Hematopoietic multipotent progenitor cell treated with erythropoietin and hydrocortisone succinate and interleukin-3 and kit ligand, for 8 days (in vitro differentiated cells): ENCODE measurements at regions not wholly inside any gene's neighbourhood (a gene's known extent, or its start where the extent isn't known, plus 50 kb on each side); places are given as distances from the start of the nearest gene placed in this dataset.
A peak's percentile ranks its signal among the peaks of the same experiment; 100 is the strongest.
"Not testable (repeated sequence)": the region's sequence is repeated elsewhere in the genome, so short reads cannot be mapped to it uniquely, and the experiment has no call there.

Experiments
- DNase-seq: peaks from one replicate; pipeline ENCODE4 v3.0.0-alpha.2; 2015

- no peak for DNase-seq
These were observed 161.7 kb downstream of the SMARCA1 start for GRCh38 chrX:129361576-129361975.

- peak; percentile 49 for DNase-seq
These were observed 163.1 kb downstream of the SMARCA1 start for GRCh38 chrX:129360175-129360574.

GRCh38 chrX:129359269-129359668 lies 164.0 kb downstream of the SMARCA1 start:
- no peak for DNase-seq

- DNase-seq = not testable (repeated sequence)
These were observed 165.9 kb downstream of the SMARCA1 start for GRCh38 chrX:129357428-129357827.

- no peak for DNase-seq
These were observed 176.0 kb downstream of the SMARCA1 start for GRCh38 chrX:129347291-129347690.

- no peak for DNase-seq
These were observed 176.7 kb downstream of the SMARCA1 start for GRCh38 chrX:129346574-129346973.

- not testable (repeated sequence) for DNase-seq
These were observed 186.0 kb downstream of the SMARCA1 start for GRCh38 chrX:129337264-129337663.

GRCh38 chrX:129323115-129323514 lies 200.2 kb downstream of the SMARCA1 start:
- DNase-seq = no peak

GRCh38 chrX:129318375-129318774 lies 204.9 kb downstream of the SMARCA1 start:
- peak; percentile 1 for DNase-seq

- no peak for DNase-seq
These were observed 206.8 kb downstream of the SMARCA1 start for GRCh38 chrX:129316461-129316860.

GRCh38 chrX:129310000-129310399 lies 213.3 kb downstream of the SMARCA1 start:
- DNase-seq = no peak

GRCh38 chrX:129262912-129263311 lies 260.4 kb downstream of the SMARCA1 start:
- DNase-seq = no peak

GRCh38 chrX:129255516-129255915 lies 267.8 kb downstream of the SMARCA1 start:
- DNase-seq = not testable (repeated sequence)

GRCh38 chrX:129249563-129249962 lies 273.7 kb downstream of the SMARCA1 start:
- no peak for DNase-seq

GRCh38 chrX:129247642-129248041 lies 275.6 kb downstream of the SMARCA1 start:
- DNase-seq = no peak

GRCh38 chrX:129239371-129239770 lies 283.9 kb downstream of the SMARCA1 start:
- DNase-seq = no peak

GRCh38 chrX:129238011-129238410 lies 285.3 kb downstream of the SMARCA1 start:
- DNase-seq = no peak

- DNase-seq = no peak
These were observed 287.4 kb downstream of the SMARCA1 start for GRCh38 chrX:129235903-129236302.

- no peak for DNase-seq
These were observed 289.5 kb downstream of the SMARCA1 start for GRCh38 chrX:129233786-129234185.

GRCh38 chrX:129230850-129231512 lies 292.3 kb downstream of the SMARCA1 start:
- DNase-seq = no peak

GRCh38 chrX:129230168-129230567 lies 293.1 kb downstream of the SMARCA1 start:
- no peak for DNase-seq

- DNase-seq = no peak
These were observed 295.9 kb downstream of the SMARCA1 start for GRCh38 chrX:129227366-129227765.

- no peak for DNase-seq
These were observed 329.9 kb downstream of the SMARCA1 start for GRCh38 chrX:129193357-129193756.

- no peak for DNase-seq
These were observed 335.1 kb downstream of the SMARCA1 start for GRCh38 chrX:129188231-129188630.

GRCh38 chrX:129176710-129177109 lies 346.6 kb downstream of the SMARCA1 start:
- no peak for DNase-seq
